Stomach (tissue), 8 donors: ENCODE measurements at regions not wholly inside any gene's neighbourhood (a gene's known extent, or its start where the extent isn't known, plus 50 kb on each side); places are given as distances from the start of the nearest gene placed in this dataset.

Source experiments
- DNase-seq, 2 donors: peaks; one replicate each; pipeline versions ENCODE4 v3.0.0 to v3.0.0-alpha.2; 2013 to 2019
- H3K27ac ChIP-seq, 5 donors: fragments of 200-600 bp in 4 of 5; sonication (generic) in 4 of 5; one replicate each; pipeline ENCODE4 v1.5.1; 2013 to 2019; ENCODE audit warnings: mild to moderate bottlenecking in 1 of 5, moderate library complexity in 1 of 5
- H3K27me3 ChIP-seq, 3 donors: fragments of 200-600 bp; sonication (generic); one replicate each; pipeline ENCODE4 v1.5.1; 2017 to 2019; ENCODE audit warnings: mixed run types in 1 of 3
- H3K36me3 ChIP-seq, 4 donors: fragments of 200-600 bp; sonication (generic); 1 replicate in 3 of 4; 2 replicates in 1 of 4; pipeline ENCODE4 v1.5.1; 2016 to 2019
- H3K4me1 ChIP-seq, 4 donors: fragments of 200-600 bp; sonication (generic); one replicate each; pipeline ENCODE4 v1.5.1; 2016 to 2019
- H3K4me3 ChIP-seq, 4 donors: fragments of 200-600 bp; sonication (generic) in 3 of 4; one replicate each; pipeline ENCODE4 v1.5.1; 2016 to 2019; ENCODE audit warnings: mild to moderate bottlenecking in 1 of 4
- H3K9me3 ChIP-seq, 4 donors: fragments of 200-600 bp; sonication (generic); one replicate each; pipeline ENCODE4 v1.5.1; 2016 to 2019
- CTCF ChIP-seq, 7 experiments: fragments of 450-650 bp in 4 of 7; fragments of 200-600 bp in 3 of 7; sonication (generic) in 3 of 7; IDR thresholded peaks; one replicate each; pipeline ENCODE4 v1.5.1; 2016 to 2019; ENCODE audit warnings: antibody characterized with exemption in 7 of 7, control low read depth in 2 of 7, mild to moderate bottlenecking in 1 of 7
- EP300 ChIP-seq: sonication (generic); formaldehyde crosslinking; IDR thresholded peaks from one replicate; pipeline ENCODE4 v1.6.1; 2017; ENCODE audit warnings: antibody characterized with exemption
- POLR2A ChIP-seq, 4 donors: fragments of 450-650 bp; IDR thresholded peaks; one replicate each; pipeline ENCODE4 v1.6.1; 2016; ENCODE audit warnings: antibody characterized with exemption in 4 of 4, control low read depth in 2 of 4, mild to moderate bottlenecking in 1 of 4, moderate library complexity in 1 of 4
- POLR2AphosphoS5 ChIP-seq, 3 donors: sonication (generic); formaldehyde crosslinking; IDR thresholded peaks; one replicate each; pipeline ENCODE4 v1.6.1; 2016; ENCODE audit warnings: antibody characterized with exemption in 3 of 3
- WGBS, 5 donors: extraction: QIAGEN DNeasy Blood & Tissue Kit in 3 of 5; methylation state at CpG; one replicate each; pipeline versions ENCODE4 v1.1.5 to v1.1.7; 2013 to 2018; 5-methylcytosine and 5-hydroxymethylcytosine counted together
- intact Hi-C: fragments of 100-400 bp; cut with DNase I; formaldehyde crosslinking; loops from one replicate; pipeline ENCODE4 v1.15.1; 2023; ENCODE audit warnings: low total_unique reads
- donor health status: healthy with polysubstance abuse.
- donor health status: Bipolar disorder and iron deficiency.
- donor health status: healthy.

- H3K27ac ChIP-seq: no peak overlapping the region
- intact Hi-C loops: no loop called here
- no peak for DNase-seq
- H3K4me1 ChIP-seq: no peaks in the 10 kb centered on the region
- H3K9me3 ChIP-seq: no peaks in the 10 kb centered on the region
- no peaks in the 10 kb centered on the region for H3K36me3 ChIP-seq
- H3K4me3 ChIP-seq: no peak overlapping the region
- no peak for TF ChIP-seq POLR2A (IDR thresholded peaks at IDR 0.05)
- H3K27me3 ChIP-seq: no peaks in the 10 kb centered on the region
- 81 to 94% (median 90%) methylated on average over 10 of the region's 10 CpGs for WGBS, 5 donors
These were observed 56.1 kb upstream of the CST7 start for GRCh38 chr20:24892931-24893330.

- intact Hi-C loops: no loop called here
- WGBS, 5 donors: 64 to 85% (median 84%) methylated on average over 4 of the region's 4 CpGs
- H3K27me3 ChIP-seq: no peaks in the 10 kb centered on the region
- no peaks in the 10 kb centered on the region for H3K4me1 ChIP-seq
- H3K36me3 ChIP-seq: no peaks in the 10 kb centered on the region
- TF ChIP-seq POLR2A (IDR thresholded peaks at IDR 0.05) (no peak), EP300 (no peak), POLR2AphosphoS5 (IDR thresholded peaks at IDR 0.05) (no peak), CTCF (IDR thresholded peaks at IDR 0.05) (no peak)
- H3K27ac ChIP-seq: no peak overlapping the region
- peaks cover 3 to 14% (median 7%) of the 10 kb centered on the region in 4 donors for H3K9me3 ChIP-seq
- no peak for DNase-seq
- H3K4me3 ChIP-seq: no peak overlapping the region
These were observed 54.6 kb upstream of the CST7 start for GRCh38 chr20:24894488-24894887.

- Histone ChIP-seq H3K27ac (no peak overlapping the region), H3K4me1 (no peaks in the 10 kb centered on the region), H3K9me3 (peaks cover 7 to 19% (median 12%) of the 10 kb centered on the region in 4 donors), H3K27me3 (no peaks in the 10 kb centered on the region), H3K4me3 (no peak overlapping the region), H3K36me3 (no peaks in the 10 kb centered on the region)
- 81 to 94% (median 86%) methylated on average over 1 of the region's 1 CpG for WGBS, 5 donors
- no peak for TF ChIP-seq POLR2A (IDR thresholded peaks at IDR 0.05)
- no peak for TF ChIP-seq EP300
- TF ChIP-seq POLR2AphosphoS5 (IDR thresholded peaks at IDR 0.05): no peak
- TF ChIP-seq CTCF (IDR thresholded peaks at IDR 0.05): no peak
- intact Hi-C loops: no loop called here
- DNase-seq: no peak
These were observed 54.1 kb upstream of the CST7 start for GRCh38 chr20:24894967-24895366.

GRCh38 chr20:24895431-24895830, 53.6 kb upstream of the CST7 start:
- 66 to 83% (median 71%) methylated on average over 7 of the region's 7 CpGs for WGBS, 5 donors
- H3K4me1 ChIP-seq: no peaks in the 10 kb centered on the region
- intact Hi-C loops: no loop called here
- no peaks in the 10 kb centered on the region for H3K27me3 ChIP-seq
- DNase-seq: no peak
- no peak overlapping the region for H3K27ac ChIP-seq
- no peaks in the 10 kb centered on the region for H3K36me3 ChIP-seq
- no peak overlapping the region for H3K4me3 ChIP-seq
- TF ChIP-seq EP300 (no peak), POLR2AphosphoS5 (IDR thresholded peaks at IDR 0.05) (no peak), POLR2A (IDR thresholded peaks at IDR 0.05) (no peak), CTCF (IDR thresholded peaks at IDR 0.05) (no peak)
- peaks cover 7 to 24% (median 17%) of the 10 kb centered on the region in 4 donors for H3K9me3 ChIP-seq

GRCh38 chr20:24895898-24896658, 53.0 kb upstream of the CST7 start:
- TF ChIP-seq POLR2A (IDR thresholded peaks at IDR 0.05): no peak
- no peak for TF ChIP-seq EP300
- no peak for TF ChIP-seq CTCF (IDR thresholded peaks at IDR 0.05)
- no peak for TF ChIP-seq POLR2AphosphoS5 (IDR thresholded peaks at IDR 0.05)
- Histone ChIP-seq H3K36me3 (no peaks in the 10 kb centered on the region), H3K4me3 (no peak overlapping the region), H3K27ac (no peak overlapping the region), H3K27me3 (no peaks in the 10 kb centered on the region), H3K4me1 (no peaks in the 10 kb centered on the region), H3K9me3 (peaks cover 7 to 30% (median 20%) of the 10 kb centered on the region in 4 donors)
- DNase-seq: no peak
- intact Hi-C loops: no loop called here
- 81 to 95% (median 92%) methylated on average over 8 to 10 of the region's 10 CpGs for WGBS, 5 donors
